ENCODE measurements at regions not wholly inside any gene's neighbourhood (a gene's known extent, or its start where the extent isn't known, plus 50 kb on each side); places are given as distances from the start of the nearest gene placed in this dataset.
"Not testable (repeated sequence)": the region's sequence is repeated elsewhere in the genome, so short reads cannot be mapped to it uniquely, and the experiment has no call there.

DNA sequence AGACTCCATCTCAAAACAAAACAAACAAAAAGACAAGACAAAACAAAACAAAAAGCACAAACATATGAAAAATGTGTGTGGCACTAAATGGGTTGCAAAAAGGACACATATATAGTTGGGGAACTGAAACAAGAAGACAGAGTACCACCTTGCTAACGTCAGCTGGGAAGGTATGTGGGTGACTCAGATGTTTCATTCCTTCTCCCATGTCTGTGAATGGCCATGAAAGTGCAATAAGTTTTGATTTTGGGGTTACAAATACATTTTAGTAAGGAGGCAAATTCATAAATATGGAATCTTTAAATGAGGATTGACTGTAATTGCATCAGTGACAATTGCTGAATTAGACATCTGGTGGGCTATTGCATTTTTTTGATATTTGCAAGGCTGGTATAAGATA is 81.6 kb upstream of the KLF4 start:
- WGBS, 2 donors = 67 to 78% methylated on average over 1 of the region's 1 CpG
- Histone ChIP-seq H3K9me3 (no peaks in the 10 kb centered on the region), H3K4me1 (no peaks in the 10 kb centered on the region), H3K36me3 (no peaks in the 10 kb centered on the region), H3K27me3 (no peaks in the 10 kb centered on the region), H3K27ac (no peak overlapping the region), H3K4me3 (no peak overlapping the region)
- intact Hi-C loops (cut with DNase I) = loop anchor here in 1 of 10 donors (10.0 kb wide), 1 partner anchor 76 kb away; no protein-coding TSS in a partner anchor
- TF ChIP-seq, protein P1, sequence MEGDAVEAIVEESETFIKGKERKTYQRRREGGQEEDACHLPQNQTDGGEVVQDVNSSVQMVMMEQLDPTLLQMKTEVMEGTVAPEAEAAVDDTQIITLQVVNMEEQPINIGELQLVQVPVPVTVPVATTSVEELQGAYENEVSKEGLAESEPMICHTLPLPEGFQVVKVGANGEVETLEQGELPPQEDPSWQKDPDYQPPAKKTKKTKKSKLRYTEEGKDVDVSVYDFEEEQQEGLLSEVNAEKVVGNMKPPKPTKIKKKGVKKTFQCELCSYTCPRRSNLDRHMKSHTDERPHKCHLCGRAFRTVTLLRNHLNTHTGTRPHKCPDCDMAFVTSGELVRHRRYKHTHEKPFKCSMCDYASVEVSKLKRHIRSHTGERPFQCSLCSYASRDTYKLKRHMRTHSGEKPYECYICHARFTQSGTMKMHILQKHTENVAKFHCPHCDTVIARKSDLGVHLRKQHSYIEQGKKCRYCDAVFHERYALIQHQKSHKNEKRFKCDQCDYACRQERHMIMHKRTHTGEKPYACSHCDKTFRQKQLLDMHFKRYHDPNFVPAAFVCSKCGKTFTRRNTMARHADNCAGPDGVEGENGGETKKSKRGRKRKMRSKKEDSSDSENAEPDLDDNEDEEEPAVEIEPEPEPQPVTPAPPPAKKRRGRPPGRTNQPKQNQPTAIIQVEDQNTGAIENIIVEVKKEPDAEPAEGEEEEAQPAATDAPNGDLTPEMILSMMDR (IDR thresholded peaks at IDR 0.05) = no peak
- ATAC-seq = no peak
- DNase-seq = no peak

DNA sequence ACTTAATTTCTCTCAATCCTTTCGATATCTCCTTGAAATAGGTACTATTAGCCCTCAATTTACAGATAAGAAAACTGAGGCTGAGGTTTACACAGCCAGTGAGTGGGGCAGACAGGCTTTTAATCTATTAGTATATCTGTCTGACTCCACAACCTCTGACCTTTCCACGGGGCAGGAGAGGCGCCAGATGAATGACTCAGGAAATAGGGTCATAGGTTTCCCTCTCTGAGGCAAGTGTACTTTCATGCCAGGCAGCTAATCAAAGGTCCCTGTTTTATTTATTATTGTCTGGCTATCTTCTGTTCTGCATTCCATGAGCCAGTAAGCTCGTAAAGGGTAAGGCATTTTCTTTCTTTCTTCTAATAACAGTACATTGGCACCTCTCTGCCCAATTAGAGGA is 79.6 kb upstream of the KLF4 start:
- DNase-seq (no peak), ATAC-seq (peak in 1 of 8 donors; percentile 33)
- H3K9me3 ChIP-seq = no peaks in the 10 kb centered on the region
- H3K27me3 ChIP-seq = peaks cover 0 to 3% (median 0%) of the 10 kb centered on the region in 7 donors
- H3K4me3 ChIP-seq = no peak overlapping the region
- H3K27ac ChIP-seq = no peak overlapping the region
- no peaks in the 10 kb centered on the region for H3K4me1 ChIP-seq
- WGBS, 2 donors = 63 to 65% methylated on average over 4 of the region's 4 CpGs
- no peaks in the 10 kb centered on the region for H3K36me3 ChIP-seq
- intact Hi-C loops (cut with DNase I) = no loop called here
- TF ChIP-seq, protein P1 (IDR thresholded peaks at IDR 0.05) = no peak

DNA sequence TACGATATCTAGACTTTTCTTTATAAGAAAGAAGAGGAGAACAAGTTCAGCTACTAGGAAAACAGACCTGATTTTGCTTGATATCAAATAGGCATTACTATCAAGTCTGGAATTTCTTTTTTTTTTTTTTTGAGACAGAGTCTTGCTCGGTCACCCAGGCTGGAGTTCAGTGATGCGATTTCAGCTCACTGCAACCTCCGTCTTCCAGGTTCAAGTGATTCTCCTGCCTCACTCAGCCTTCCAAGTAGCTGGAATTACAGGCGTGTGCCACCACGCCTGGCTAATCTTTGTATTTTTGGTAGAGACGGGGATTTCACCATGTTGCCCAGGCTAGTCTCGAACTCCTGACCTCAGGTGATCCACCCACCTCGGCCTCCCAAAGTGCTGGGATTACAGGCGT is 78.8 kb upstream of the KLF4 start:
- DNase-seq; intact Hi-C loops (cut with DNase I); H3K36me3 ChIP-seq; H3K4me3 ChIP-seq; H3K4me1 ChIP-seq; H3K27ac ChIP-seq; H3K27me3 ChIP-seq; H3K9me3 ChIP-seq; ATAC-seq: not testable (repeated sequence)
- 93 to 97% methylated on average over 10 of the region's 10 CpGs for WGBS, 2 donors

DNA sequence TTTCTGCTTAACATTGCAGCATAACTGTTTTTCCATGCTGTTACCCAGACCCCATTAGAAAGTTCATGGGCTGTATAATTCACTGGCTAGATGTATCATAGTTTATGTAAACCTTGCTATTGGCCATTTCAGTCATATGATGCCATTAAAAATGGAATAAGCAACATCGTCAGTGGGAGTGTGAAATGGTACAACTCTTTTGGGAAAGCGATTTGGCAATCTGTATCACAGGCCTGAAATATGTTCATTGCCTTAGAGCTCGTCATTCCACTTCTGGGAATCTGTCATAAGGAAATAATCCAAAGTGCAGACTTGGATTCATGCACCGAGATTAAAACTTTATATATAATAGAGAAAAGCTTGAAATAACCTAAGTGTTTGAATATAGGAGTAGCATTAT is 77.9 kb upstream of the KLF4 start:
- 89 to 93% methylated on average over 4 of the region's 4 CpGs for WGBS, 2 donors
- Histone ChIP-seq H3K4me1 (no peaks in the 10 kb centered on the region), H3K4me3 (no peak overlapping the region), H3K27ac (no peak overlapping the region), H3K9me3 (no peaks in the 10 kb centered on the region), H3K27me3 (peaks cover 0 to 3% (median 0%) of the 10 kb centered on the region in 7 donors), H3K36me3 (no peaks in the 10 kb centered on the region)
- peak in 1 of 8 donors; percentile 19 for ATAC-seq
- intact Hi-C loops (cut with DNase I) = no loop called here
- no peak for DNase-seq
- TF ChIP-seq, protein P1 (IDR thresholded peaks at IDR 0.05) = no peak

DNA sequence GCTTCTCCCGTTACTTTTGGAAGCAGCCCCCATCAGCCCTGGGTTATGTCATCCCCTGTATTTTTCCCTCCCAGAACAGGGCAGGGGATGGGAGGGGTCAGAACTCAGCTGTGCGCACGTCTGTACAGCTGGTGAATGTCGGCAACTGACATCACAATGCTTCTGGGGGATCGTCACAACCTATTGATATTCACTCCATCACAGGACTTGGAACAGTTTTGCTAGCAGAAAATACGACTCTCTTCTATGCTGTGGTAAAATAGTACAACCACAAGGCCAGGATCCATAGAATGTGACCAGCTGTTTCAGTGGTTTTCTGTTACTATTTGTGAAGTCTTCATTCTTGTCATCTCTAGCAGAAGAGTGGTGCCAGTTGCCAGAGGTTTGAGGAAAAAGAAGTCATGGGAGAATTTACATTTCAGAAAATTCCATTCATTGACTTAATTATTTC is 77.1 kb upstream of the KLF4 start:
- WGBS, 2 donors = 48 to 57% methylated on average over 6 of the region's 6 CpGs
- peak in 3 of 8 donors; percentile 70 to 76 (median 75) for ATAC-seq
- H3K36me3 ChIP-seq = no peaks in the 10 kb centered on the region
- H3K4me3 ChIP-seq = no peak overlapping the region
- peaks cover 0 to 3% (median 0%) of the 10 kb centered on the region in 7 donors for H3K27me3 ChIP-seq
- no peak for DNase-seq
- no peak overlapping the region for H3K27ac ChIP-seq
- H3K4me1 ChIP-seq = no peaks in the 10 kb centered on the region
- intact Hi-C loops (cut with DNase I) = no loop called here
- TF ChIP-seq, protein P1 (IDR thresholded peaks at IDR 0.05) = no peak
- no peaks in the 10 kb centered on the region for H3K9me3 ChIP-seq

Measured in heart right ventricle (tissue), 16 donors.